Stomach (tissue), 8 donors: ENCODE measurements at regions not wholly inside any gene's neighbourhood (a gene's known extent, or its start where the extent isn't known, plus 50 kb on each side); places are given as distances from the start of the nearest gene placed in this dataset.

Experiments
- DNase-seq, 2 donors: peaks; one replicate each; pipeline versions ENCODE4 v3.0.0 to v3.0.0-alpha.2; 2013 to 2019
- H3K27ac ChIP-seq, 5 donors: fragments of 200-600 bp in 4 of 5; sonication (generic) in 4 of 5; one replicate each; pipeline ENCODE4 v1.5.1; 2013 to 2019; ENCODE audit warnings: mild to moderate bottlenecking in 1 of 5, moderate library complexity in 1 of 5
- H3K27me3 ChIP-seq, 3 donors: fragments of 200-600 bp; sonication (generic); one replicate each; pipeline ENCODE4 v1.5.1; 2017 to 2019; ENCODE audit warnings: mixed run types in 1 of 3
- H3K36me3 ChIP-seq, 4 donors: fragments of 200-600 bp; sonication (generic); 1 replicate in 3 of 4; 2 replicates in 1 of 4; pipeline ENCODE4 v1.5.1; 2016 to 2019
- H3K4me1 ChIP-seq, 4 donors: fragments of 200-600 bp; sonication (generic); one replicate each; pipeline ENCODE4 v1.5.1; 2016 to 2019
- H3K4me3 ChIP-seq, 4 donors: fragments of 200-600 bp; sonication (generic) in 3 of 4; one replicate each; pipeline ENCODE4 v1.5.1; 2016 to 2019; ENCODE audit warnings: mild to moderate bottlenecking in 1 of 4
- H3K9me3 ChIP-seq, 4 donors: fragments of 200-600 bp; sonication (generic); one replicate each; pipeline ENCODE4 v1.5.1; 2016 to 2019
- EP300 ChIP-seq: sonication (generic); formaldehyde crosslinking; IDR thresholded peaks from one replicate; pipeline ENCODE4 v1.6.1; 2017; ENCODE audit warnings: antibody characterized with exemption
- POLR2A ChIP-seq, 4 donors: fragments of 450-650 bp; IDR thresholded peaks; one replicate each; pipeline ENCODE4 v1.6.1; 2016; ENCODE audit warnings: antibody characterized with exemption in 4 of 4, control low read depth in 2 of 4, mild to moderate bottlenecking in 1 of 4, moderate library complexity in 1 of 4
- POLR2AphosphoS5 ChIP-seq, 3 donors: sonication (generic); formaldehyde crosslinking; IDR thresholded peaks; one replicate each; pipeline ENCODE4 v1.6.1; 2016; ENCODE audit warnings: antibody characterized with exemption in 3 of 3
- WGBS, 5 donors: extraction: QIAGEN DNeasy Blood & Tissue Kit in 3 of 5; methylation state at CpG; one replicate each; pipeline versions ENCODE4 v1.1.5 to v1.1.7; 2013 to 2018; 5-methylcytosine and 5-hydroxymethylcytosine counted together
- intact Hi-C: fragments of 100-400 bp; cut with DNase I; formaldehyde crosslinking; loops from one replicate; pipeline ENCODE4 v1.15.1; 2023; ENCODE audit warnings: low total_unique reads
- TF ChIP-seq, protein P1 (sequence below), 7 experiments: fragments of 450-650 bp in 4 of 7; fragments of 200-600 bp in 3 of 7; sonication (generic) in 3 of 7; IDR thresholded peaks; one replicate each; pipeline ENCODE4 v1.5.1; 2016 to 2019; ENCODE audit warnings: antibody characterized with exemption in 7 of 7, control low read depth in 2 of 7, mild to moderate bottlenecking in 1 of 7
- donor health status: healthy with polysubstance abuse.
- donor health status: Bipolar disorder and iron deficiency.
- donor health status: healthy.

DNA sequence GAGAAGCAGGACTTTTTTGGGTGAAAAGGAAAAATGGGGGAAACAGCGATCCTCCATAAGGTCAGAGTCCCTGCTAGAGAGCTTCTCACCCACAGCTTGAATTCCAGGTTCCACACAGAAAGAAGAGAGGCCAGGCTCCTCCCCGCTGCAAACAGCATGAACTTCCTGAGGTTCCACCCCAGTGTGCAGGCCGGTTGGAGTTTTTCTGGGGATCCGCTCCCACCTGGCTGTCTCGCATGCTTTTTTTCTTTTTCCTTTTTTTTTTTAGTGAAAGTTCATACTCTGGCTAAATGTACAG lies 595.1 kb upstream of the ZP4 start:
- H3K27ac ChIP-seq: no peak overlapping the region
- H3K36me3 ChIP-seq: no peaks in the 10 kb centered on the region
- no peaks in the 10 kb centered on the region for H3K4me1 ChIP-seq
- no peak overlapping the region for H3K4me3 ChIP-seq
- TF ChIP-seq POLR2A (IDR thresholded peaks at IDR 0.05) (no peak), EP300 (no peak), POLR2AphosphoS5 (IDR thresholded peaks at IDR 0.05) (no peak)
- TF ChIP-seq, protein P1, sequence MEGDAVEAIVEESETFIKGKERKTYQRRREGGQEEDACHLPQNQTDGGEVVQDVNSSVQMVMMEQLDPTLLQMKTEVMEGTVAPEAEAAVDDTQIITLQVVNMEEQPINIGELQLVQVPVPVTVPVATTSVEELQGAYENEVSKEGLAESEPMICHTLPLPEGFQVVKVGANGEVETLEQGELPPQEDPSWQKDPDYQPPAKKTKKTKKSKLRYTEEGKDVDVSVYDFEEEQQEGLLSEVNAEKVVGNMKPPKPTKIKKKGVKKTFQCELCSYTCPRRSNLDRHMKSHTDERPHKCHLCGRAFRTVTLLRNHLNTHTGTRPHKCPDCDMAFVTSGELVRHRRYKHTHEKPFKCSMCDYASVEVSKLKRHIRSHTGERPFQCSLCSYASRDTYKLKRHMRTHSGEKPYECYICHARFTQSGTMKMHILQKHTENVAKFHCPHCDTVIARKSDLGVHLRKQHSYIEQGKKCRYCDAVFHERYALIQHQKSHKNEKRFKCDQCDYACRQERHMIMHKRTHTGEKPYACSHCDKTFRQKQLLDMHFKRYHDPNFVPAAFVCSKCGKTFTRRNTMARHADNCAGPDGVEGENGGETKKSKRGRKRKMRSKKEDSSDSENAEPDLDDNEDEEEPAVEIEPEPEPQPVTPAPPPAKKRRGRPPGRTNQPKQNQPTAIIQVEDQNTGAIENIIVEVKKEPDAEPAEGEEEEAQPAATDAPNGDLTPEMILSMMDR (IDR thresholded peaks at IDR 0.05): no peak
- intact Hi-C loops: no loop called here
- DNase-seq: no peak
- H3K9me3 ChIP-seq: no peaks in the 10 kb centered on the region
- 72 to 88% (median 83%) methylated on average over 5 of the region's 5 CpGs for WGBS, 5 donors
- H3K27me3 ChIP-seq: no peaks in the 10 kb centered on the region

DNA sequence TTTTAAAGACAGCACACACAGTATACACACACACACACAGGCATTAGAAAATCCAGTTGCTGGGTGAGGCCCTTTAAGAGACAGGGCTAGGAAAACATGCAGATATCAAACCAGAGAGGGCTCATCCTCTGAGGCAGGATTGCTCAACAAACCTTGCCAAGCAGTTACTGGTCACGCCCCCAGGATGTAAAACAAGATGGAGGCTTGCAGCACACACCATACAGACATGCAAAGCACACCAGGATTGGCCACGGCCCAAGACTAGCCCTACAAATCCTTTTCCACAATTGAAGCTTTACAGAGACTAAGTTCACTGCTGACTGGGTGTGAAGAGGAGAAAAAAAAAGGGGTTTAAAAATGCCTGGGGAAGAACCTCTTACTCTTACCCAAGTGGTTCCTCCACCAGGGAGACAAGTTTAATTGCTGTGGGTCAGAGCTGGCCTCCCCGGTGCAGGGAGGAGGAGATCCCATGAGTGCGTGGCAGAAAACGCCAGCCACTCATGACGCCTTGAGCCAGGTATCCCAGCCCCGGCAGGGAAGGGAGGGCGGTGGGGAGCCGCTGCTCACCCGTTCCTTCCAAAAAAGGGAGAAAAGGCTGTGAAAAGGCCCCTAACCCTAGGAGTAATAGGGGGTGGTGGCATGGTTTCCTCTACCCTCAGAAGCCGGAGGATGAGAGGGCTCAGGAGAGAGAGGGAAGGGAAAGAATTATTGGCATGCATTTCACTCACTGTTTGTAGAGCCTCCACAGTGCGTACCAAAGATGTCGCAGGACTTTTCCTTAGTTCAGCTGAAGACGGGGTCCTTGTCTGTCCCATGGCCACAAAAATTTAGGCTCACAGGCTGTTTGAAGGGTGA lies 594.6 kb upstream of the ZP4 start:
- no peaks in the 10 kb centered on the region for H3K4me1 ChIP-seq
- H3K9me3 ChIP-seq: no peaks in the 10 kb centered on the region
- peak in 1 of 2 donors; percentile 13 for DNase-seq
- intact Hi-C loops: no loop called here
- H3K36me3 ChIP-seq: no peaks in the 10 kb centered on the region
- TF ChIP-seq, protein P1 (IDR thresholded peaks at IDR 0.05): no peak
- TF ChIP-seq POLR2A (IDR thresholded peaks at IDR 0.05): no peak
- TF ChIP-seq EP300: no peak
- no peak for TF ChIP-seq POLR2AphosphoS5 (IDR thresholded peaks at IDR 0.05)
- H3K4me3 ChIP-seq: no peak overlapping the region
- no peak overlapping the region for H3K27ac ChIP-seq
- 84 to 93% (median 88%) methylated on average over 14 of the region's 14 CpGs for WGBS, 5 donors
- no peaks in the 10 kb centered on the region for H3K27me3 ChIP-seq

GRCh38 chr1:238484121-238484520 lies 593.4 kb upstream of the ZP4 start:
- intact Hi-C loops: no loop called here
- 78 to 87% (median 80%) methylated on average over 4 of the region's 4 CpGs for WGBS, 5 donors

GRCh38 chr1:238476841-238477240 lies 586.1 kb upstream of the ZP4 start:
- intact Hi-C loops: no loop called here
- DNase-seq: no peak
- WGBS, 5 donors: 68 to 87% (median 83%) methylated on average over 4 of the region's 4 CpGs

More at GRCh38 chr1:238484121-238484520, 593.4 kb upstream of the ZP4 start:
- H3K27me3 ChIP-seq: no peaks in the 10 kb centered on the region
- H3K36me3 ChIP-seq: no peaks in the 10 kb centered on the region
- H3K27ac ChIP-seq: no peak overlapping the region
- DNase-seq: no peak
- H3K4me1 ChIP-seq: no peaks in the 10 kb centered on the region
- no peaks in the 10 kb centered on the region for H3K9me3 ChIP-seq
- no peak overlapping the region for H3K4me3 ChIP-seq
- no peak for TF ChIP-seq EP300
- no peak for TF ChIP-seq POLR2A (IDR thresholded peaks at IDR 0.05)
- TF ChIP-seq, protein P1 (IDR thresholded peaks at IDR 0.05): no peak
- TF ChIP-seq POLR2AphosphoS5 (IDR thresholded peaks at IDR 0.05): no peak

More at GRCh38 chr1:238476841-238477240, 586.1 kb upstream of the ZP4 start:
- Histone ChIP-seq H3K27ac (no peak overlapping the region), H3K4me1 (no peaks in the 10 kb centered on the region), H3K4me3 (no peak overlapping the region), H3K27me3 (no peaks in the 10 kb centered on the region), H3K9me3 (no peaks in the 10 kb centered on the region), H3K36me3 (no peaks in the 10 kb centered on the region)
- TF ChIP-seq, protein P1 (IDR thresholded peaks at IDR 0.05): no peak
- TF ChIP-seq EP300: no peak
- no peak for TF ChIP-seq POLR2AphosphoS5 (IDR thresholded peaks at IDR 0.05)
- no peak for TF ChIP-seq POLR2A (IDR thresholded peaks at IDR 0.05)
